ENCODE measurements at regions not wholly inside any gene's neighbourhood (a gene's known extent, or its start where the extent isn't known, plus 50 kb on each side); places are given as distances from the start of the nearest gene placed in this dataset.

- Histone ChIP-seq H3K36me3 (no peaks in the 10 kb centered on the region), H3K27me3 (no peaks in the 10 kb centered on the region), H3K9me3 (ENCODE audit: low read depth) (no peaks in the 10 kb centered on the region), H3K4me1 (ENCODE audit: low read depth) (no peaks in the 10 kb centered on the region), H3K4me3 (no peak overlapping the region), H3K27ac (no peak overlapping the region)
- no peak for TF ChIP-seq CTCF (IDR thresholded peaks at IDR 0.05; ENCODE audit: low read depth, low read length)
- no peak for DNase-seq (ENCODE audit: low read depth in 1 of 2, low spot score in 1 of 2)
Measured at GRCh38 chr3:113058188-113058587, 67.4 kb downstream of the GTPBP8 start.

GRCh38 chr3:113062705-113063104 is 71.9 kb downstream of the GTPBP8 start:
- no peak for TF ChIP-seq CTCF (IDR thresholded peaks at IDR 0.05; ENCODE audit: low read depth, low read length)
- Histone ChIP-seq H3K4me3 (no peak overlapping the region), H3K27ac (no peak overlapping the region), H3K9me3 (ENCODE audit: low read depth) (no peaks in the 10 kb centered on the region), H3K27me3 (no peaks in the 10 kb centered on the region), H3K36me3 (no peaks in the 10 kb centered on the region), H3K4me1 (ENCODE audit: low read depth) (no peaks in the 10 kb centered on the region)
- DNase-seq (ENCODE audit: low read depth in 1 of 2, low spot score in 1 of 2) = no peak

DNA sequence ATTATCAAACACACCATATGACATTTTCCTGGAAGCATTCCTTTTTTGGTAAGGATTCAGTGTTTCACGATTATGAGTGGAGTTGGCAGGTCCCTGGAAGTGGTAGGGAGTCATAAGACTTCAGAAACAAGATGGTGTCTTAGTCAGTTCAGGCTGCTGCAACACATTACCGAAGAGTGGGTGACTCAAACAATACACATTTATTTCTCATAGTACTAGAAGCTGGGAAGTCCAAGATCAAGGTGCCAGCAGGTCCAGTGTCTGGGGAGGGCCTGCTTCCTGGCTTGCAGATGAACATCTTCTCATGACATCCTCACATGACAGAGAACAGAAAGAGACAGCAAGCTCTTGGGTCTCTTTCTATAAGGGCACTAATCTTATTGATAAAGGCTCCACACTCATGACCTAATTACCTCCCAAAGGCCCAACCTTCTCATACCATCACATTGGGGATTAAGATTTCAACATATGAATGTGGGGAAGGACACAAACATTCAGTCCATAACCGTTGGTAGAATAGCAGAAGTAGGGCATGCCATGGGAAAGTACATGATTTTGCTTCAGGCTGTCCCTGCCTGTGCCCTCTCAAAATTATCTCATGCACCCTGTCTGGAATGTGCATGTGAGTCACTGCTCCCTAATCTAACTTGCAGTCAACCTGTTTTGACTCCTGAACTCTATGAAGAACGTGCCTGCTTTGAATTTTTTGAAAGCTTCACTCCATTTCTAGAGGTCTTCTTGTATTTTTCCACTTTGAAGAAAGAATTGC is 72.5 kb downstream of the GTPBP8 start:
- H3K4me3 ChIP-seq = no peak overlapping the region
- no peak overlapping the region for H3K27ac ChIP-seq
- no peaks in the 10 kb centered on the region for H3K4me1 ChIP-seq (ENCODE audit: low read depth)
- no peak for TF ChIP-seq CTCF (IDR thresholded peaks at IDR 0.05; ENCODE audit: low read depth, low read length)
- H3K27me3 ChIP-seq = no peaks in the 10 kb centered on the region
- no peak for DNase-seq (ENCODE audit: low read depth in 1 of 2, low spot score in 1 of 2)
- H3K36me3 ChIP-seq = no peaks in the 10 kb centered on the region
- no peaks in the 10 kb centered on the region for H3K9me3 ChIP-seq (ENCODE audit: low read depth)

- Histone ChIP-seq H3K27ac (no peak overlapping the region), H3K36me3 (no peaks in the 10 kb centered on the region), H3K4me3 (no peak overlapping the region), H3K27me3 (no peaks in the 10 kb centered on the region), H3K4me1 (ENCODE audit: low read depth) (no peaks in the 10 kb centered on the region), H3K9me3 (ENCODE audit: low read depth) (no peaks in the 10 kb centered on the region)
- DNase-seq (ENCODE audit: low read depth in 1 of 2, low spot score in 1 of 2) = no peak
- no peak for TF ChIP-seq CTCF (IDR thresholded peaks at IDR 0.05; ENCODE audit: low read depth, low read length)
Measured at GRCh38 chr3:113064183-113064582, 73.4 kb downstream of the GTPBP8 start.

- no peak for TF ChIP-seq CTCF (IDR thresholded peaks at IDR 0.05; ENCODE audit: low read depth, low read length)
Measured at GRCh38 chr3:113065336-113065735, 74.6 kb downstream of the GTPBP8 start.

More at GRCh38 chr3:113065336-113065735, 74.6 kb downstream of the GTPBP8 start:
- Histone ChIP-seq H3K4me1 (ENCODE audit: low read depth) (no peaks in the 10 kb centered on the region), H3K9me3 (ENCODE audit: low read depth) (no peaks in the 10 kb centered on the region), H3K27ac (no peak overlapping the region), H3K27me3 (no peaks in the 10 kb centered on the region), H3K36me3 (no peaks in the 10 kb centered on the region), H3K4me3 (no peak overlapping the region)
- peak in 1 of 2 donors; percentile 35 for DNase-seq (ENCODE audit: low read depth in 1 of 2, low spot score in 1 of 2)

All from cardiac muscle cell (in vitro differentiated cells and primary cell).